ENCODE measurements at regions not wholly inside any gene's neighbourhood (a gene's known extent, or its start where the extent isn't known, plus 50 kb on each side); places are given as distances from the start of the nearest gene placed in this dataset.

GRCh38 chr17:14813649-14814370, 451.3 kb downstream of the PMP22 start:
- no peak for DNase-seq (ENCODE audit: low read depth in 2 of 2)

- DNase-seq (ENCODE audit: low read depth in 2 of 2): no peak
These were observed 456.7 kb downstream of the PMP22 start for GRCh38 chr17:14808425-14808824.

DNA sequence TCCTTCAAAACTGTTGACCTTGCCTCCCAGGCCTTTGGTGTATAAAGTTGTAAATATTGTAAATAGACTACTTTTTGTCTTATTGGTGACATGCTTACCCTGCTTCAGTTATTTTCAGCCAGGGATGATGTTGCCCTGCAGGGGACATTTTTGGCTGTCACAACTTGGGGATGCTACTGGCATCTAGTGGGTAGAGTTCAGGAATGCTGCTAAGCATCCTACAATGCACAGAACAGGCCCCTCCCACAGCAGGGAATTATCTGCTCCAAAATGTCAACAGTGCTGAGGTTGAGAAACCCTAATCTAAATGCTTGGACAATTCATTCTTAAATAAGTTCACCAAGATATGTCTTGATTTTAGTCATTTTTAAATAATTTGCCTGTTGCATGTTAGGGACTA, 459.8 kb downstream of the PMP22 start:
- no peak for DNase-seq (ENCODE audit: low read depth in 2 of 2)

GRCh38 chr17:14803826-14804225, 461.3 kb downstream of the PMP22 start:
- DNase-seq (ENCODE audit: low read depth in 2 of 2): no peak

DNA sequence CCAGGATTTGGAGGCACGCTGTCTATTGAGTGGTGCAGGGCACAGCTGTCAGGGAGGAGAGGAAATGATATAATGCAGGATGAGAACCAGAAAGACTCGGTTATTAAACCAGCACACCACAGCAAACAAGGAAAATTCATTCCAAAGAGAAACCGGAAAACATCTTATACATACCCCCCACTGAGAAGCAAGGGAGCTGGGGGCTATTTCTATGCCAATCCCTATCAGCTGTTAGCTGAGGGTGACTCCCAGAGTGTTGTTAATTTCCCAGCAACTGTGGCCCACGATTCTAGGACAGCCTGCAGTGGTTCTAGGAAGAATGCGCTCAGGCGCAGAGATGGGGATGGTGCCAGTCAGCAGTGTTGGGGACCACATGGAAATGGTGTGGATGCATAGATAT, 467.3 kb downstream of the PMP22 start:
- DNase-seq (ENCODE audit: low read depth in 2 of 2): no peak

DNA sequence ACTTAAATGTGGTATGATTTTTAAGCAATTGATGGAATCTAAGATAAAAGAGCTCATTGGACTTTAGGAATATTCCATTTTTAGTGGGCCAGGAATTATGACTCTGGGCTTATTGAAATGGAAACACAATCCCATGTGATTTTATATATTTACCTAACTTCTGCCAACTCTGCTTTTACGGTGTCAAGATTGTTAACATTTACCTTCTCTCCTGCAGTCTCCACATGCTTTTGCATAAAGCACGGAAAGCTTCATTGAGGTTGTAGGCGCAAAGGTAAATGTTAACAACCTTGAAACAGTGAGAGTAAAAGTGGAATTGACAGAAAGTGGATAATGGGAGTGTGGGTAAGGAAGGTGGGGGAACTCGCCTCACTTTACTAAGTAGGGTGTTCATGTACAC, 468.1 kb downstream of the PMP22 start:
- DNase-seq (ENCODE audit: low read depth in 2 of 2): no peak

GRCh38 chr17:14794961-14795360, 470.2 kb downstream of the PMP22 start:
- DNase-seq (ENCODE audit: low read depth in 2 of 2): no peak

DNA sequence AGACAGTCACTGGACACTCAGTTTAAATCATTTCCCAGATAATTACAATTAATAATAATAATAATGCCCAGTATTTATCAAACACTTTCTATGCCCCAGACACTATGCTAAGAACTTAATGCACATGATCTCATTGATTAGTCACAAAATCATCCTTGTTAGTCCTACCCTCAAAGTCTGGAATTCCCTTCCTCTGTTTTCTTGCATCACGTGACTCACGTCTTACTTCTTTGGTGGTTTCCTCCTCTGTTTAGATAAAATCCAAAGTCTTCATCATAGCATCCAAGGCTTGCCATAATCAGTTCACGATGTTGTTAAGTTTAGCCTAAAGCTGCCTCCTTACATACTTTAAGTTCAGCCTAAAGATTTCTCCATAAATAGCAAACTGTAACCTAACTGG, 471.9 kb downstream of the PMP22 start:
- no peak for DNase-seq (ENCODE audit: low read depth in 2 of 2)

GRCh38 chr17:14792746-14793145, 472.4 kb downstream of the PMP22 start:
- DNase-seq (ENCODE audit: low read depth in 2 of 2): no peak

DNA sequence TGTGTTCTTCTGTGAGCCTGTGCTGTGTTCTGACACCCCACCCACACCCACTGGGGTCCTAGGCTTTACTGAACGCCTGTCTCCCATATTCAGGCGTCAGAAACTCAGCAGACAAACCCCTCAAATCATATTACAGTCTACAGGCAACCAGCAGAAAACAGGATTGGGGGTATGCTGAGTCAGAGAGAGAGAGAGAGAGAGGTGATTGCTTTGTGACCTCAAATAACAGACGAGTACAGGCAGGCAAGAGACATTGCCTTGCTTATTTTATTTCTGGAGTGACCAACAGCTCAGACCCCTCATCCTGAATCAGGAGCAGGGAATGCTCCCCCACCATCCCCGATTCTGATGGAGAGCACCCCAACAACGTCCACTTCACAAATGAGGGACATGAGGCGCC, 473.9 kb downstream of the PMP22 start:
- DNase-seq (ENCODE audit: low read depth in 2 of 2): no peak

DNA sequence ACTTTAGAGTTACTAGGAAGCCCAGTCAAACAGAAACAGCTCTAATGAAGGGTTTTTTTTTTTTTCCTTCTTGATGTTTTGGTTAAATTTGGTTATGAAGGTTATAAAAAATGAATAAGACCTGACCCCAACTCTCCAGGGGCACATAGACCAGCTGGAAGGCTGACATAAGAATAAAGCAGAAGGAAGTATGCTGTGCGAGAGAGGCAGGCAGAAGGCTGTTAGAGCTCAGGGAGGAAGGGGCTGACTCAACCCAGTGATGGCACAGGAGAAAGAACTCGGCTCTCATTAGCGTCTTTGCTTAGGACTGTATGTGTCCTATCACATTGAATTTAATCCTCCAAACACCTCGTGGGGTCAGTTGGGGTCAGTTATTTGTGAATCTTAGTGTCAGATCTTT, 474.6 kb downstream of the PMP22 start:
- DNase-seq (ENCODE audit: low read depth in 2 of 2): no peak

GRCh38 chr17:14784997-14785696, 480.0 kb downstream of the PMP22 start:
- no peak for DNase-seq (ENCODE audit: low read depth in 2 of 2)

DNA sequence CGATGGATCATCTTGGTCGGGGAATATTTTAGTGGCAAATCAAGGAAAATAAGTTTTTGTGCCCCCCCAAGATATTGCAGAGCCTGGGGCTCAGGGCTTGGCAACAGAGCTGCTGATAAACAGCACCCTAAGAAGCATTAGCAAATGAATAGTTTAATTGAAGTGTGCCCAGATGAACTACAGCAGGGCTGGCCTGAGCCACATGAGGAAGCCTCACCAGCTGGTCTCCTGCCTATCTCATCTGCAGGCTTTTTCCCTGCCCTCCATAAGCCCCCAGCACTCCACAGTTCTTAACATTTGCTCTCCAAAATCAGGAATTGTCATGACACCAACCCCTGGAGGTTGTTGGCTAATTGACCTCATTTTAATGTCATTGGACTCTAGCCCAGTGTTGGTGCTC, 480.2 kb downstream of the HS3ST3B1 start:
- no peak for DNase-seq (ENCODE audit: low read depth in 2 of 2)

DNA sequence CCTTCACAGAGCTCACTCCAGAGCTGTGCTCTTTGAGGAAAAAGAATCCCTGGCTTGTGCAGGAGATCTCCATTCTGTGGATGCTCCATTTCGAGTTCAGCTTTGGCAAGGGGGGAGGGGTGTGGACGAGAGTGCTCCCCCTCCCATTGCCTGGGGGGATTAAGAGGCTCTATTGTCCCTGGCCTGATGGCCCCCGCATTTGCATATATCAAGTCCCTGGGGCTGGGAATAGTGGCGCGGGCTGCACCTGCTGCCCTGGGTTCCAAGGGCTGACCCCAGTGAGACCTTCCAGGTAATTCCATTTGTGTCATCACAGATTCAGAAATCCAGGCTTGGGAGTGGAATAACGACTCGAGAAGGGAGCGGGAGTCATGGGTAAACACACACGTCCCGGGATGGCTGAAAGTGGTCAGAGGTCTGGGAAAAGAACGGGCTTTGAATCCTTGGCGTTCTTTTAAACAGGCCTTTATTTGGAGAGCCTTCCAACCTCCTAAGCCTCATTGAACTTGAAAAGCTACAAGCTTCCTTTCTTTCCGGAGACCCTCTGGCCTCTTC, 479.3 kb downstream of the HS3ST3B1 start:
- DNase-seq (ENCODE audit: low read depth in 2 of 2): no peak

GRCh38 chr17:14779241-14779640, 478.4 kb downstream of the HS3ST3B1 start:
- DNase-seq (ENCODE audit: low read depth in 2 of 2): no peak

- DNase-seq (ENCODE audit: low read depth in 2 of 2): no peak
These were observed 476.4 kb downstream of the HS3ST3B1 start for GRCh38 chr17:14777291-14777690.

GRCh38 chr17:14776791-14777190, 475.9 kb downstream of the HS3ST3B1 start:
- DNase-seq (ENCODE audit: low read depth in 2 of 2): no peak

- no peak for DNase-seq (ENCODE audit: low read depth in 2 of 2)
These were observed 475.0 kb downstream of the HS3ST3B1 start for GRCh38 chr17:14775731-14776492.

- no peak for DNase-seq (ENCODE audit: low read depth in 2 of 2)
These were observed 473.9 kb downstream of the HS3ST3B1 start for GRCh38 chr17:14774774-14775173.

- no peak for DNase-seq (ENCODE audit: low read depth in 2 of 2)
These were observed 471.9 kb downstream of the HS3ST3B1 start for GRCh38 chr17:14772776-14773175.

DNA sequence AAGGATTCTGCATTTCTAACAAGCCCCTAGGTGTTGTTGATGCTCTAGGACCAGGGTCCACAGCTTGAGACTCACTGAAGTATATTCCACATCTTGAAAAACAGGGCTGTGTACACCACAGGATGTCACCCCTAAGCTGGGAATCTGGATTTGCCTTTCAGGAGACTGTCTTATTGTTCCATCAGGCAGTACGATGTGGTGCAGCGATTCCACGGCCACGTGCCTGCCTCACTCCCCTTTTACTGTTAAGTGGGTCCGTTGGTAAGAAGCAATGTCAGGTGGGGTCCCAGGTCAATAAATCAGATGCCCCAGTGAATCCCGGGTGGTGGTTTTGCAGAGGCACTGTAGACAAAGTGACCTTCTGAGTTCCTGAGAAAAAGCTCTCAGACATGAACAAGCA, 470.7 kb downstream of the HS3ST3B1 start:
- DNase-seq (ENCODE audit: low read depth in 2 of 2): no peak

GRCh38 chr17:14768923-14769322, 468.0 kb downstream of the HS3ST3B1 start:
- DNase-seq (ENCODE audit: low read depth in 2 of 2): no peak

All from stimulated activated CD8-positive, alpha-beta memory T cell treated with anti-CD3 and anti-CD28 coated beads, Interleukin-15, amount 100 ng/mL, for 4 hours (primary cell).